K562 (cell line): ENCODE measurements at regions not wholly inside any gene's neighbourhood (a gene's known extent, or its start where the extent isn't known, plus 50 kb on each side); places are given as distances from the start of the nearest gene placed in this dataset.

Source experiments
- ATAC-seq: fragments of 200-7000 bp; cut with Tn5 transposase; 3 replicates; pipeline ENCODE4 v1.9.1; 2020; ENCODE audit warnings: moderate library complexity
- BruUV-seq: library from RNA; stranded (reverse); fragments of 400-500 nt; replicated peaks from 2 replicates; lab custom pipeline; 2021; lab: Mats Ljungman, UMichigan
- CTCF ChIA-PET: fragments of 300-600 bp; formaldehyde crosslinking; extraction: SDS; loops from one replicate; lab custom pipeline; 2021; ENCODE audit warnings: low intra/inter-chr PET ratio; lab: Yijun Ruan, JAX
- POLR2A ChIA-PET: fragments of 300-600, 350-650 bp; sonication (Branson Sonifier 250); formaldehyde crosslinking; extraction: SDS; loops from one replicate; lab custom pipeline; 2021; ENCODE audit warnings: antibody characterized with exemption, inconsistent platforms; lab: Yijun Ruan, JAX
- DNase-seq, 4 experiments: peaks; one replicate each; pipeline versions ENCODE4 v3.0.0 to v3.0.0-alpha.2; 2011 to 2018; ENCODE audit warnings: low spot score in 3 of 4, mixed read lengths in 3 of 4; ENCODE audit errors: extremely low read depth in 1 of 4
- FAIRE-seq: peaks from 2 replicates; lab custom pipeline; 2011; peaks lifted over from hg19 to GRCh38; lab: Jason Lieb, UNC
- H2AFZ ChIP-seq: 2 replicates; pipeline ENCODE4 v1.6.0; 2011; ENCODE audit warnings: low read depth, low read length, control low read depth, inconsistent platforms
- H3K27ac ChIP-seq: fragments of 200-600 bp; 3 replicates; pipeline ENCODE4 v1.8.0; 2011; ENCODE audit warnings: low read depth, mild to moderate bottlenecking, control low read depth, inconsistent platforms, low read length, moderate library complexity, mixed read lengths; ENCODE audit errors: extremely low read depth
- H3K27me3 ChIP-seq, 2 experiments: fragments of 300-600 bp in 1 of 2; 2 replicates in 1 of 2; 3 replicates in 1 of 2; pipeline versions ENCODE4 v1.6.0 to v1.8.0; 2011; ENCODE audit warnings: inconsistent platforms in 2 of 2, low read length in 2 of 2, mild to moderate bottlenecking in 1 of 2, mixed read lengths in 1 of 2, moderate library complexity in 1 of 2; ENCODE audit not compliant: control insufficient read depth in 2 of 2, insufficient read depth in 2 of 2
- H3K36me3 ChIP-seq: fragments of 300-600 bp; 3 replicates; pipeline ENCODE4 v1.8.0; 2011; ENCODE audit warnings: mild to moderate bottlenecking, low read length, inconsistent platforms; ENCODE audit not compliant: control insufficient read depth, insufficient read depth
- H3K4me1 ChIP-seq, 2 experiments: fragments of 200-600 bp in 1 of 2; replicated peaks in 1 of 2; 2 replicates in 1 of 2; 3 replicates in 1 of 2; pipeline versions ENCODE4 v1.5.1 to v1.8.0; 2011; ENCODE audit warnings: inconsistent platforms in 2 of 2, low read length in 2 of 2, mild to moderate bottlenecking in 1 of 2, mixed read lengths in 1 of 2, moderate library complexity in 1 of 2; ENCODE audit not compliant: control insufficient read depth in 2 of 2, insufficient read depth in 2 of 2
- H3K4me2 ChIP-seq: 2 replicates; pipeline ENCODE4 v1.6.1; 2011; ENCODE audit warnings: low read length, control low read depth, inconsistent platforms, mixed read lengths; ENCODE audit not compliant: insufficient read depth
- H3K4me3 ChIP-seq: fragments of 200-600 bp; sonication (generic), shearing (Covaris generic); 2 replicates; pipeline ENCODE4 v1.5.1; 2016; ENCODE audit warnings: control low read depth, inconsistent platforms
- H3K79me2 ChIP-seq: fragments of 200-600 bp; 3 replicates; pipeline ENCODE4 v1.8.0; 2011; ENCODE audit warnings: low read length, inconsistent platforms; ENCODE audit not compliant: control insufficient read depth, insufficient read depth
- H3K9ac ChIP-seq, 2 experiments: 2 replicates each; pipeline versions ENCODE4 v1.6.0 to v1.6.1; 2011; ENCODE audit warnings: low read depth in 2 of 2, low read length in 2 of 2, control low read depth in 1 of 2, inconsistent platforms in 1 of 2, mild to moderate bottlenecking in 1 of 2, mixed read lengths in 1 of 2; ENCODE audit not compliant: insufficient read depth in 1 of 2
- H3K9me1 ChIP-seq: one replicate; pipeline ENCODE4 v1.6.0; 2011; ENCODE audit warnings: inconsistent platforms, mild to moderate bottlenecking, low read length, moderate library complexity; ENCODE audit not compliant: control insufficient read depth, insufficient read depth
- H3K9me3 ChIP-seq: replicated peaks from 2 replicates; pipeline ENCODE4 v1.5.1; 2011; ENCODE audit warnings: low read depth, low read length, inconsistent platforms; ENCODE audit not compliant: control insufficient read depth, insufficient read depth
- H4K20me1 ChIP-seq: replicated peaks from 2 replicates; pipeline ENCODE4 v1.6.1; 2011; ENCODE audit warnings: low read length, inconsistent platforms, mixed read lengths; ENCODE audit not compliant: control insufficient read depth, insufficient read depth
- FIP1L1 ChIP-seq: fragments of 200-400 bp; formaldehyde crosslinking; IDR thresholded peaks from 2 replicates; pipeline ENCODE4 v1.6.1; 2018; ENCODE audit warnings: mild to moderate bottlenecking, low read depth, low read length; ENCODE audit not compliant: poor library complexity, severe bottlenecking
- HOXB6 ChIP-seq: fragments of 250-450 bp; sonication (Bioruptor Pico); IDR thresholded peaks from 2 replicates; pipeline ENCODE4 v1.5.1; 2022; ENCODE audit warnings: mild to moderate bottlenecking, borderline replicate concordance
- POLR2H ChIP-seq: IDR thresholded peaks from 2 replicates; pipeline ENCODE4 v1.6.1; 2016; ENCODE audit warnings: missing genetic modification characterization, low read depth, mild to moderate bottlenecking, control low read depth, missing compliant biosample characterization, moderate library complexity
- SLC30A9 ChIP-seq: fragments of 250-450 bp; sonication (Bioruptor Pico); IDR thresholded peaks from 2 replicates; pipeline ENCODE4 v1.8.0; 2022; ENCODE audit warnings: mild to moderate bottlenecking, moderate library complexity
- TAF7 ChIP-seq: fragments of 450-650 bp; IDR thresholded peaks from 2 replicates; pipeline ENCODE4 v1.6.1; 2016; ENCODE audit warnings: missing genetic modification characterization, missing compliant biosample characterization
- TBP ChIP-seq: optimal IDR thresholded peaks from 2 replicates; pipeline ENCODE3; 2011; ENCODE audit warnings: low read depth, low read length, improper control_type of control experiment
- U2AF1 ChIP-seq: fragments of 200-400 bp; formaldehyde crosslinking; optimal IDR thresholded peaks from 2 replicates; pipeline ENCODE3; 2017; ENCODE audit warnings: mild to moderate bottlenecking, low read depth, low read length, moderate library complexity
- ZKSCAN3 ChIP-seq: fragments of 250-450 bp; sonication (Bioruptor Pico); IDR thresholded peaks from 2 replicates; pipeline ENCODE4 v1.4.0; 2020
- ZNF143 ChIP-seq: sonication (generic); formaldehyde crosslinking; IDR thresholded peaks from 2 replicates; pipeline ENCODE4 v1.9.0; 2022; ENCODE audit warnings: mild to moderate bottlenecking, missing genetic modification reagents
- WGBS: fragments of 100-300 bp; shearing (Covaris generic); methylation state at CpG from one replicate; pipeline ENCODE4 v1.1.6; 2016; ENCODE audit warnings: low coverage, mixed read lengths; ENCODE audit not compliant: insufficient coverage; ENCODE audit errors: missing lambda C conversion rate; 5-methylcytosine and 5-hydroxymethylcytosine counted together
- in situ Hi-C: fragments of 300-500 bp; cut with MboI; formaldehyde crosslinking; loops from 4 replicates; pipeline ENCODE4 v1.15.0; 2018; ENCODE audit warnings: inconsistent platforms, mixed read lengths
- intact Hi-C: fragments of 100-400 bp; cut with micrococcal nuclease; formaldehyde crosslinking; loops from 2 replicates; pipeline ENCODE4 v1.14.2; 2022
- TF ChIP-seq, protein P1 (sequence below): fragments of 150-350 bp; IDR thresholded peaks from 2 replicates; pipeline ENCODE4 v1.6.1; 2014; ENCODE audit warnings: low read depth, mild to moderate bottlenecking, low read length, borderline replicate concordance
- TF ChIP-seq, protein P2 (sequence below), 2 experiments: fragments of 450-650 bp in 1 of 2; sonication (generic) in 1 of 2; formaldehyde crosslinking in 1 of 2; IDR thresholded peaks in 1 of 2; conservative IDR thresholded peaks in 1 of 2; 2 replicates each; pipeline versions ENCODE4 v1.6.1 to v1.8.1; 2016 to 2023; ENCODE audit warnings: mild to moderate bottlenecking in 2 of 2, moderate library complexity in 2 of 2, inconsistent platforms in 1 of 2, missing genetic modification reagents in 1 of 2
- TF ChIP-seq, protein P3 (sequence below): fragments of 250-450 bp; sonication (Bioruptor Pico); IDR thresholded peaks from 2 replicates; pipeline ENCODE4 v1.4.0; 2020; ENCODE audit warnings: mild to moderate bottlenecking

DNA sequence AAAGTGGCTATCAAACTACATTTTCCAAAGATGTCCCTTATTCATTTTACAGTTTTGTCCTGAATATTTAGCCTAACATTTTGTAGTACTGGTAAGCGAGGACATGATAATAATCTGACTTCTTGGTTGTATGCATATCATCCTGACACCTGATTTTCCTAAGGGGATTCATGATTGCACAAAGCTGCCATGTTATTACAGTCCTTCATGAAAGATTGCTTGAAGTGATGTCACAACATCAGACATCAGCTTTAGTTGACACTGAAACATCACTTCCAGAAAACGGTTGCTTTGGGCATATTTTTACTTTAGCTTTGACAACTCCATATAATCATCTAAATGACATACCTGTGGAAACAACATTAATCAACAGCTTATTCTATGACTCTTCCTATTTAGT lies 188.7 kb upstream of the PABPC4L start:
- ATAC-seq: no peak
- no TSS peak for BruUV-seq
- DNase-seq: no peak
- H3K4me1 ChIP-seq: no peaks in the 10 kb centered on the region
- H3K27ac ChIP-seq: no peak overlapping the region
- H3K36me3 ChIP-seq: no peaks in the 10 kb centered on the region
- H3K4me3 ChIP-seq: no peak overlapping the region
- in situ Hi-C loops: no loop called here
- H2AFZ ChIP-seq: no peak overlapping the region
- no peaks in the 10 kb centered on the region for H4K20me1 ChIP-seq
- no peak overlapping the region for H3K9ac ChIP-seq
- 10% methylated on average over 2 of the region's 2 CpGs for WGBS
- H3K27me3 ChIP-seq: no peaks in the 10 kb centered on the region
- no peaks in the 10 kb centered on the region for H3K79me2 ChIP-seq
- no peak for FAIRE-seq
- no peak overlapping the region for H3K4me2 ChIP-seq
- no peaks in the 10 kb centered on the region for H3K9me1 ChIP-seq
- intact Hi-C loops: no loop called here
- CTCF ChIA-PET: no interaction called here
- TF ChIP-seq ZKSCAN3 (CRISPR knock-in tag) (no peak), SLC30A9 (CRISPR knock-in tag) (no peak), U2AF1 (no peak), HOXB6 (CRISPR knock-in tag) (no peak), FIP1L1 (no peak), TBP (no peak), ZNF143 (no peak), POLR2H (tag) (no peak), TAF7 (tag) (no peak)
- TF ChIP-seq, protein P1, sequence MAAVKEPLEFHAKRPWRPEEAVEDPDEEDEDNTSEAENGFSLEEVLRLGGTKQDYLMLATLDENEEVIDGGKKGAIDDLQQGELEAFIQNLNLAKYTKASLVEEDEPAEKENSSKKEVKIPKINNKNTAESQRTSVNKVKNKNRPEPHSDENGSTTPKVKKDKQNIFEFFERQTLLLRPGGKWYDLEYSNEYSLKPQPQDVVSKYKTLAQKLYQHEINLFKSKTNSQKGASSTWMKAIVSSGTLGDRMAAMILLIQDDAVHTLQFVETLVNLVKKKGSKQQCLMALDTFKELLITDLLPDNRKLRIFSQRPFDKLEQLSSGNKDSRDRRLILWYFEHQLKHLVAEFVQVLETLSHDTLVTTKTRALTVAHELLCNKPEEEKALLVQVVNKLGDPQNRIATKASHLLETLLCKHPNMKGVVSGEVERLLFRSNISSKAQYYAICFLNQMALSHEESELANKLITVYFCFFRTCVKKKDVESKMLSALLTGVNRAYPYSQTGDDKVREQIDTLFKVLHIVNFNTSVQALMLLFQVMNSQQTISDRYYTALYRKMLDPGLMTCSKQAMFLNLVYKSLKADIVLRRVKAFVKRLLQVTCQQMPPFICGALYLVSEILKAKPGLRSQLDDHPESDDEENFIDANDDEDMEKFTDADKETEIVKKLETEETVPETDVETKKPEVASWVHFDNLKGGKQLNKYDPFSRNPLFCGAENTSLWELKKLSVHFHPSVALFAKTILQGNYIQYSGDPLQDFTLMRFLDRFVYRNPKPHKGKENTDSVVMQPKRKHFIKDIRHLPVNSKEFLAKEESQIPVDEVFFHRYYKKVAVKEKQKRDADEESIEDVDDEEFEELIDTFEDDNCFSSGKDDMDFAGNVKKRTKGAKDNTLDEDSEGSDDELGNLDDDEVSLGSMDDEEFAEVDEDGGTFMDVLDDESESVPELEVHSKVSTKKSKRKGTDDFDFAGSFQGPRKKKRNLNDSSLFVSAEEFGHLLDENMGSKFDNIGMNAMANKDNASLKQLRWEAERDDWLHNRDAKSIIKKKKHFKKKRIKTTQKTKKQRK: no peak
- TF ChIP-seq, protein P2, sequence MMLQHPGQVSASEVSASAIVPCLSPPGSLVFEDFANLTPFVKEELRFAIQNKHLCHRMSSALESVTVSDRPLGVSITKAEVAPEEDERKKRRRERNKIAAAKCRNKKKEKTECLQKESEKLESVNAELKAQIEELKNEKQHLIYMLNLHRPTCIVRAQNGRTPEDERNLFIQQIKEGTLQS (IDR thresholded peaks at IDR 0.05): no peak
- TF ChIP-seq, protein P2 (CRISPR knock-in tag; conservative IDR thresholded peaks at IDR 0.05): no peak
- TF ChIP-seq, protein P3, sequence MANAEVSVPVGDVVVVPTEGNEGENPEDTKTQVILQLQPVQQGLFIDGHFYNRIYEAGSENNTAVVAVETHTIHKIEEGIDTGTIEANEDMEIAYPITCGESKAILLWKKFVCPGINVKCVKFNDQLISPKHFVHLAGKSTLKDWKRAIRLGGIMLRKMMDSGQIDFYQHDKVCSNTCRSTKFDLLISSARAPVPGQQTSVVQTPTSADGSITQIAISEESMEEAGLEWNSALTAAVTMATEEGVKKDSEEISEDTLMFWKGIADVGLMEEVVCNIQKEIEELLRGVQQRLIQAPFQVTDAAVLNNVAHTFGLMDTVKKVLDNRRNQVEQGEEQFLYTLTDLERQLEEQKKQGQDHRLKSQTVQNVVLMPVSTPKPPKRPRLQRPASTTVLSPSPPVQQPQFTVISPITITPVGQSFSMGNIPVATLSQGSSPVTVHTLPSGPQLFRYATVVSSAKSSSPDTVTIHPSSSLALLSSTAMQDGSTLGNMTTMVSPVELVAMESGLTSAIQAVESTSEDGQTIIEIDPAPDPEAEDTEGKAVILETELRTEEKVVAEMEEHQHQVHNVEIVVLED (CRISPR knock-in tag): no peak
- H3K9me3 ChIP-seq: no peaks in the 10 kb centered on the region
- POLR2A ChIA-PET: no interaction called here
